ENCODE measurements at regions not wholly inside any gene's neighbourhood (a gene's known extent, or its start where the extent isn't known, plus 50 kb on each side); places are given as distances from the start of the nearest gene placed in this dataset.
A peak's percentile ranks its signal among the peaks of the same experiment; 100 is the strongest.

DNA sequence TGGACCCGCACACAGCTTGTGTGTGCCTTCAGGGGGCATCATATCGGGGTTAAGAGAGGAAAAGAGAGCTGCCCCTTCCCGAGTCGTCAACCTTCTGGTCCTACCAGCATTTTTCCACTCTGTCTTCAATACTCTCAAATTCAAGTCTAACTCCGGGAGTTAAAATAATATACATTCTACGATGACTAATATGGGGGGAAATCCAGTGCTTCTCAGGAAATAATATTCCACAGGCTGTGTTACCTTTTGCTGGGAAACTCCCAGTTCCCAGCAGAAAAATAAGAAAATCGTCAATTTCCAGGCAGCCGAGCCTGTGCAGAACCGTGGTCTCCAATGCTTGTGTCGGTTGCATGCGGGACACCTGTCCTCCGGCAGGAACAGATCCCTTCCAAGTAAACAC lies 105.0 kb upstream of the FOXF1 start:
- DNase-seq (ENCODE audit: low read depth in 2 of 3, low spot score in 2 of 3) = no peak

- no peak for DNase-seq (ENCODE audit: low read depth in 2 of 3, low spot score in 2 of 3)
These were observed 104.3 kb upstream of the FOXF1 start for GRCh38 chr16:86406056-86406455.

- DNase-seq (ENCODE audit: low read depth in 2 of 3, low spot score in 2 of 3) = no peak
These were observed 101.6 kb upstream of the FOXF1 start for GRCh38 chr16:86408685-86409084.

DNA sequence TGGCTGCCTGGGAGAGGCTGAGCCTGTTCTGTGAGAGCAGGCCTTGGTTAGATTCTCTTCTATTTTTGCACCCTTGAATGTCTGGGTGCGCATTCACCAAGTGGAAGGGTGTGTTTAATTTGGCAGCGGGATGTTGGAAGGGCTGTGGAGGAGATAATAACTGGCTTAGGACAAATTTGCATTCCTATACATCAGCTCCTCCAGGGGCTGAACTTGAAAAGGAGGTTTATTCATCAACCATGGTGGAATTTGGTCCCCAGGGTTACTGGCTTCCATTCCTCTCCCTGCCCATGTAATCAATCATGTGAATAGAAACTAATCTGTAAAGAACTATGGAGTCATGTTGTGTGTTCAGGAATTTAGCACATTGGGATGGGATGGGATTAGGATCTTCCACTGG lies 100.2 kb upstream of the FOXF1 start:
- DNase-seq (ENCODE audit: low read depth in 2 of 3, low spot score in 2 of 3) = no peak

DNA sequence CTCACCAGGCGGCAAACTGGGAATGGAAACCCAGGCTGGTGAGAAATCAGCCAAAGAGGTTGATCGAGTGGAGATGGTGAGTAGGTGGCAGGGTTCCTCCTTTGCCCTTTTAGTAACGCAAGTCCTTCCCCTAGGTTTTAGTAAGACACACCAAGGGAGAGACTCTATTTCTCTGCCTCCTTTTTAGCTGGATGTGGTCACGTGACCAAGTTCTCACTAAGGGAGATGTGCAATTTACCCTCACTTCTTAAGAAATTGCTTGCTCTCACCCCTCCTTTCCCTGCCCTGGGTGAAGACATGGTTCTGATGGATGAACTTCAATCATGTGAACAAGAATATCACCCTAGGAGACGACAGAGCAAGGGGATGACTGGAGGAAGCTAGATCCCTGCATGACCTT lies 99.8 kb upstream of the FOXF1 start:
- DNase-seq (ENCODE audit: low read depth in 2 of 3, low spot score in 2 of 3) = no peak

- DNase-seq (ENCODE audit: low read depth in 2 of 3, low spot score in 2 of 3) = no peak
These were observed 98.4 kb upstream of the FOXF1 start for GRCh38 chr16:86411897-86412296.

DNA sequence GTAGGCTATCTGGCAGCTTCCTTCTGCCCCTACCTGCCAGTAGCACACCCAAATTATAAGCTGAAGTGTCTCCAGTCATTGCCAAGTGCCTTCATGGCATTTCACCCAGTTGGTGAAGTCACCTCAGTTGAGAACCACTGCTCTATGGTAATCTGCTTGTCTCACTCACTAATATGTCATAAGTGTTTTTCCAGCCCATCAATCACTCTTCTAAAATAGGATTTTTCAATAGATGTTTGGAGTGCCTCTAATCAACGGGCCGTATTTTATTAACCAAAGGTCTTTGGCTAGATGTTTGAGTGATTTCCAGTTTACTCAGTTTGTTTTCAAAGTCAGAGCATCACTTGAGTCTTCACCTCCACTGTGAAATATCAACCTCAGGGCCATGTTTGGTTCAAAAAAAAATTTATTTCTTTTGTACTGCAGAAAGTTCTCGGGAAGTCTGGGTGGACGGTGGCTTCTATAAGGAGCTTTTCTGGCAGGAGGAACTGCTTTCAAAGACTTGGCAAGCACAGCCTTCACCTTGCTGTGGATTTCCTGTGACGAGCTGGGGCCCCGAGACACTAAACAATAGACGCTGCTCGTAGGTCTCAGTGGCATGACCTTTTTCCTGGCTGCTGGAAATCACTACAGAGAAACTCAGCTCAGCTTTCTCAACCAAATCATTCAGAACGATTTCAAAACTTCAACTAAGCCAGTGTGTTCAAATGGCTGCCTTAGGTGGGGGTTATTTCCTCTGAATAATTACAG lies 95.2 kb upstream of the FOXF1 start:
- peak in 2 of 3 donors; percentile 22 to 66 for DNase-seq (ENCODE audit: low read depth in 2 of 3, low spot score in 2 of 3)

DNA sequence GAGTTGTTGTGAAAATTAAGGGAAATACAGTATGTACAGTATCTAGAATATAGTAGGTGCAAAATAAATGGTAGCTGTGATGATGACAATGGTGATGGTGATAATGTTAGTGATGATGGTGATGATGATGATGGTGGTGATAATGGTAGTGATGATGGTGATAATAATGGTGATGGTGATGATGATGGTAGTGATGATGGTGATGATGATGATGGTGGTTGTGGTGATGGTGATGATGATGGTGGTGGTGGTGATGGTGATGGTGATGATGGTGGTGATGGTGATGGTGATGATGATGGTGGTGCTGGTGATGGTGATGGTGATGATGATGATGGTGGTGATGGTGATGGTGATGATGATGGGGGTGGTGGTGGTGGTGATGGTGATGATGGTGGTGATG lies 91.3 kb upstream of the FOXF1 start:
- DNase-seq (ENCODE audit: low read depth in 2 of 3, low spot score in 2 of 3) = no peak

- DNase-seq (ENCODE audit: low read depth in 2 of 3, low spot score in 2 of 3) = no peak
These were observed 90.8 kb upstream of the FOXF1 start for GRCh38 chr16:86419518-86419917.

GRCh38 chr16:86421995-86422394 lies 88.3 kb upstream of the FOXF1 start:
- no peak for DNase-seq (ENCODE audit: low read depth in 2 of 3, low spot score in 2 of 3)

DNA sequence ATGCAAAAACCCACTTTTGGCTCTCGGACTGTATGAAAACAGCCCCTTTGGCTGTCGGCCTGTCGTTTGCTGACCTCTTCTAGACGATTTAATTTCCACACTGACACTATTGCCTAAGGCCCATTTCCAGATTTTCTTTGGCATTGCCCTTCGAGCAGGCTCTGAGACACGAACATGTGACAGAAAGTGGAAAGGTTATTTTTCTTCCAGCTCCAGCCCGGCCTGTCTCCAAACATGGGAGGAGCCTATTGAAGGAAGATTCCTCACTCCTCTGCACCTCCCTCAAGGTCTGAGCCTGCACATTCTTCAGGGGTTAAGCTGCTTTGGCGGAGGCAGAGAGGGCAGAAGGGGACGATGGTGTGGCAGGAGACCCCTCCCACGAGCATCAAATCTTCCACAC lies 85.9 kb upstream of the FOXF1 start:
- no peak for DNase-seq (ENCODE audit: low read depth in 2 of 3, low spot score in 2 of 3)

DNA sequence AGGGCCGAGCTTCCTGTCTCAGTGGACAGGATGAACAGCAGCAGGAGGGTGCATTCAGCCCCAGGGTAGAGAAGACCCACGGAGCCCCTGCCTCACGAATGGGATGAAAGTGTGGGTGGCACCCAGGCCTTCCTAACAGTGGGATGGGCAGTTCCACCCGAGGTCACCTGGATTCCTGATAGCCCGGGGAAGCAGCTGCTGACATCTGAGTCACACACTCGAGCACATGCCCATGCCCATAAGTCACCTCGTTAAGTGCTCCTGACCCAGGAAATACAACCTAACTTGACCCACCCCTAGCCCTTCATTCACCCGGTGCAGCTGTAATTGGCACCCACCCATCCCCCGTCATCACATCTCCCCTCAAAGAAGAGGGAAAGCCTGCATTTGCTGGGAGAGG lies 85.3 kb upstream of the FOXF1 start:
- DNase-seq (ENCODE audit: low read depth in 2 of 3, low spot score in 2 of 3) = no peak

- DNase-seq (ENCODE audit: low read depth in 2 of 3, low spot score in 2 of 3) = no peak
These were observed 84.2 kb upstream of the FOXF1 start for GRCh38 chr16:86426063-86426642.

GRCh38 chr16:86427433-86427851 lies 82.9 kb upstream of the FOXF1 start:
- DNase-seq (ENCODE audit: low read depth in 2 of 3, low spot score in 2 of 3) = no peak

GRCh38 chr16:86428729-86429517 lies 81.4 kb upstream of the FOXF1 start:
- DNase-seq (ENCODE audit: low read depth in 2 of 3, low spot score in 2 of 3) = no peak

- no peak for DNase-seq (ENCODE audit: low read depth in 2 of 3, low spot score in 2 of 3)
These were observed 80.7 kb upstream of the FOXF1 start for GRCh38 chr16:86429663-86430062.

GRCh38 chr16:86430814-86431213 lies 79.5 kb upstream of the FOXF1 start:
- DNase-seq (ENCODE audit: low read depth in 2 of 3, low spot score in 2 of 3) = no peak

- no peak for DNase-seq (ENCODE audit: low read depth in 2 of 3, low spot score in 2 of 3)
These were observed 78.8 kb upstream of the FOXF1 start for GRCh38 chr16:86431540-86431939.

GRCh38 chr16:86432048-86432447 lies 78.3 kb upstream of the FOXF1 start:
- DNase-seq (ENCODE audit: low read depth in 2 of 3, low spot score in 2 of 3) = no peak

DNA sequence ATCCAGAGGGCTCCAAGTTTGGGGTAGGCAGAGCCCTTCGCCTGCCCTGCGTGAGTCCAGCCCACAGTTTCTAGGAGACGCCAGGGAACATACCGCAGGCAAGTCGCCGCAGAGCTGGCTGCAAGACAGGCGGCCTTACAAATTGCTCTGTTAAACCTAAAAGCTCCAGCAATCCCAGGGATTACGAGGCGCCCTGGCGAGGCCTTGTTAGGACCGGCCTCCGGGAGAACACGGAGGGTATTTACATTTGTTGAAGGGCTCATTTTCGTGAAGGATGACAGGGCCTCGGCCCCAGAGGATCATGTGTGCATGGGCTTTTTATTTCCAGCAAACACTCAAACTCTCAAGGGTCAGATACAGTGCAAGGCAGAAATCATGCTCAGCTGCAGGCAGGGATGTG lies 77.6 kb upstream of the FOXF1 start:
- no peak for DNase-seq (ENCODE audit: low read depth in 2 of 3, low spot score in 2 of 3)

- DNase-seq (ENCODE audit: low read depth in 2 of 3, low spot score in 2 of 3) = no peak
These were observed 73.7 kb upstream of the FOXF1 start for GRCh38 chr16:86436466-86437185.

All from hematopoietic multipotent progenitor cell (in vitro differentiated cells).